Tibial nerve (tissue), 3 donors: ENCODE measurements at regions not wholly inside any gene's neighbourhood (a gene's known extent, or its start where the extent isn't known, plus 50 kb on each side); places are given as distances from the start of the nearest gene placed in this dataset.

Source experiments
- CTCF ChIP-seq, 5 experiments: fragments of 200-600 bp in 3 of 5; fragments of 450-650 bp in 2 of 5; sonication (generic) in 3 of 5; IDR thresholded peaks; one replicate each; pipeline ENCODE4 v1.5.1; 2016 to 2019; ENCODE audit warnings: antibody characterized with exemption in 5 of 5, mild to moderate bottlenecking in 3 of 5, moderate library complexity in 2 of 5
- POLR2A ChIP-seq, 2 donors: fragments of 450-650 bp; IDR thresholded peaks; one replicate each; pipeline ENCODE4 v1.6.1; 2017; ENCODE audit warnings: antibody characterized with exemption in 2 of 2, mild to moderate bottlenecking in 2 of 2, moderate library complexity in 2 of 2

GRCh38 chr9:109934857-109935215 is 154.8 kb downstream of the PALM2AKAP2 start:
- TF ChIP-seq CTCF (IDR thresholded peaks at IDR 0.05): no peak
- no peak for TF ChIP-seq POLR2A (IDR thresholded peaks at IDR 0.05)
